ENCODE measurements at regions not wholly inside any gene's neighbourhood (a gene's known extent, or its start where the extent isn't known, plus 50 kb on each side); places are given as distances from the start of the nearest gene placed in this dataset.

DNA sequence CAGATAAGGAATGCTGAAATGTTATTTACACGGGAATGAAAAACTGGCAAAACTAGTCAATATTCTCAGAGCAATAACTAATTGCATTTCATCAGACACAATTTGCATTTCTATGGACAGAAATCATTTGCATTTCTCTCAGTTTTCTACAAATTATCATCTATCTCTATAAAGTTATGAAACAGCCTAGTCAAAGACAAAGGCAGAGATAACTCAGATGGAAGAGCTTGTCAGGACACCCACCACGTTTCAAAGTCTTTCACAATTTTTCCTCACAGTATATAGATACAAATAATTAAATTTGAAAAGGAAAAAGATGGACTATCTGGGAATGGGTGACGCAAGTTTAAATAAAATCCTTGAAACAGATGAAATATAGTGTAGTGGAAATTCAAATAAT is 230.8 kb downstream of the GASK1B start:
- TF ChIP-seq, protein P1, sequence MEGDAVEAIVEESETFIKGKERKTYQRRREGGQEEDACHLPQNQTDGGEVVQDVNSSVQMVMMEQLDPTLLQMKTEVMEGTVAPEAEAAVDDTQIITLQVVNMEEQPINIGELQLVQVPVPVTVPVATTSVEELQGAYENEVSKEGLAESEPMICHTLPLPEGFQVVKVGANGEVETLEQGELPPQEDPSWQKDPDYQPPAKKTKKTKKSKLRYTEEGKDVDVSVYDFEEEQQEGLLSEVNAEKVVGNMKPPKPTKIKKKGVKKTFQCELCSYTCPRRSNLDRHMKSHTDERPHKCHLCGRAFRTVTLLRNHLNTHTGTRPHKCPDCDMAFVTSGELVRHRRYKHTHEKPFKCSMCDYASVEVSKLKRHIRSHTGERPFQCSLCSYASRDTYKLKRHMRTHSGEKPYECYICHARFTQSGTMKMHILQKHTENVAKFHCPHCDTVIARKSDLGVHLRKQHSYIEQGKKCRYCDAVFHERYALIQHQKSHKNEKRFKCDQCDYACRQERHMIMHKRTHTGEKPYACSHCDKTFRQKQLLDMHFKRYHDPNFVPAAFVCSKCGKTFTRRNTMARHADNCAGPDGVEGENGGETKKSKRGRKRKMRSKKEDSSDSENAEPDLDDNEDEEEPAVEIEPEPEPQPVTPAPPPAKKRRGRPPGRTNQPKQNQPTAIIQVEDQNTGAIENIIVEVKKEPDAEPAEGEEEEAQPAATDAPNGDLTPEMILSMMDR (IDR thresholded peaks at IDR 0.05 in 4 of 5, conservative IDR thresholded peaks at IDR 0.05 in 1 of 5) = no peak
- no peak for TF ChIP-seq POLR2A (IDR thresholded peaks at IDR 0.05)
